SK-N-MC (cell line): ENCODE measurements at regions not wholly inside any gene's neighbourhood (a gene's known extent, or its start where the extent isn't known, plus 50 kb on each side); places are given as distances from the start of the nearest gene placed in this dataset.

ENCODE experiments used
- DNase-seq: peaks from one replicate; pipeline ENCODE4 v3.0.0-alpha.2; 2011; ENCODE audit warnings: low read depth, low spot score
- H3K27ac ChIP-seq: fragments of 200-600 bp; sonication (generic); 2 replicates; pipeline ENCODE4 v1.5.1; 2016; ENCODE audit warnings: mixed run types
- H3K36me3 ChIP-seq: fragments of 200-600 bp; sonication (generic); 2 replicates; pipeline ENCODE4 v1.6.1; 2017; ENCODE audit warnings: antibody characterized with exemption, low read length, mixed read lengths; ENCODE audit not compliant: insufficient read depth
- H3K4me3 ChIP-seq: fragments of 200-600 bp; sonication (generic); 2 replicates; pipeline ENCODE4 v1.5.1; 2016
- H3K9ac ChIP-seq: fragments of 200-600 bp; sonication (generic); 2 replicates; pipeline ENCODE4 v1.8.0; 2017; ENCODE audit warnings: mixed run types, mixed read lengths; ENCODE audit not compliant: insufficient read length
- H3K9me3 ChIP-seq: fragments of 200-600 bp; sonication (generic); 2 replicates; pipeline ENCODE4 v1.6.1; 2017; ENCODE audit warnings: low read depth, mild to moderate bottlenecking, antibody characterized with exemption, low read length, moderate library complexity, mixed read lengths
- EZH2 ChIP-seq: fragments of 200-600 bp; sonication (generic); IDR thresholded peaks from one replicate; pipeline ENCODE4 v1.6.1; 2017; ENCODE audit warnings: antibody characterized with exemption
- FOXP2 ChIP-seq: optimal IDR thresholded peaks from 2 replicates; pipeline ENCODE3; 2011; ENCODE audit warnings: mild to moderate bottlenecking, moderate library complexity; ENCODE audit not compliant: insufficient read depth; ENCODE audit errors: extremely low read length, control extremely low read depth
- POLR2AphosphoS5 ChIP-seq: IDR thresholded peaks from 2 replicates; pipeline ENCODE4 v1.6.1; 2012; ENCODE audit warnings: mild to moderate bottlenecking, low read depth, low read length, borderline replicate concordance

- DNase-seq = no peak
- no peak overlapping the region for H3K9ac ChIP-seq
- H3K9me3 ChIP-seq = no peaks in the 10 kb centered on the region
- TF ChIP-seq POLR2AphosphoS5 (no peak), EZH2 (no peak), FOXP2 (no peak)
- no peak overlapping the region for H3K4me3 ChIP-seq
- no peak overlapping the region for H3K27ac ChIP-seq
- no peaks in the 10 kb centered on the region for H3K36me3 ChIP-seq
These were observed 694.3 kb upstream of the SGCG start for GRCh38 chr13:22486490-22486889.

GRCh38 chr13:22487932-22488331, 692.8 kb upstream of the SGCG start:
- DNase-seq = no peak
- Histone ChIP-seq H3K9me3 (no peaks in the 10 kb centered on the region), H3K27ac (no peak overlapping the region), H3K4me3 (no peak overlapping the region), H3K36me3 (no peaks in the 10 kb centered on the region), H3K9ac (no peak overlapping the region)
- TF ChIP-seq EZH2 = no peak
- TF ChIP-seq POLR2AphosphoS5 = no peak
- no peak for TF ChIP-seq FOXP2

DNA sequence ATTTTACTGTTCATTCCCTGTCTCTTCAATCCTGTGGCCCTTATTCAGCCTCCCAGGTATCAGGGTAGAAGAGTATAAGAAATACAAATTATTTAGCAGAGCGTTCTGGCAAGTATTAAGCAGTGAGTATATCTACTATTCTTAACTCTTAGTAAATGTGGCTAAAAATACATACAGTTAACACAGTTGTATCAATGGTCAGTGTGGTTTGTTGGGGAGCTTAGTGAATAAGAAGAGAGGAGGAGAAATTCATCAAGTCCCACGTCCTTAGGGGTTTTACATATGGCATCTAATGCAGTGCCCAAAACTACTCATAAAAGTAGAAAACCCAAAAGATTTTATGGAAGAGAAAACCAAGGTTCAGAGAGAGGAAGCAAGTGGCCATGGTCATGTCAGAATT, 691.0 kb upstream of the SGCG start:
- Histone ChIP-seq H3K9me3 (no peaks in the 10 kb centered on the region), H3K27ac (no peak overlapping the region), H3K36me3 (no peaks in the 10 kb centered on the region), H3K4me3 (no peak overlapping the region), H3K9ac (no peak overlapping the region)
- no peak for TF ChIP-seq EZH2
- TF ChIP-seq FOXP2 = no peak
- TF ChIP-seq POLR2AphosphoS5 = no peak
- no peak for DNase-seq

DNA sequence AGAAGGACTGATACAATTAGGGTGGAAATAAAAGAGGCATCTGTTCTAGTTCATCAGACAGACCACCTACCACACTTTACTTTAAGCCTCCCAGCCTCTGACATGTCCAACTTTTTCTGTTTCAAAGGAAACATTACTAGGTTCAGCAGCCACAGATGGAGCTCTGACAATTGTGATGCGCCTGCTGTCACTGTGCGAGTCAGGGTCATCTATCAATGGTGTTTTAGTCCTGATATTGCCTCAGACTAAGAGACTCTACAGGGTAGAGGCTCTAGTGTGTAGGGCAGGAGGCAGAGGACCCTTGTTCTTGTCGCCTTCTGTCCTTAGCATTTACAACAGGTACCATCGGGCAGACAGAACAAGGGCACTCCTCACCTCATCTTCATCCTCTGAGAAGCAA, 685.0 kb upstream of the SGCG start:
- no peak overlapping the region for H3K9ac ChIP-seq
- no peaks in the 10 kb centered on the region for H3K9me3 ChIP-seq
- no peak for TF ChIP-seq EZH2
- TF ChIP-seq POLR2AphosphoS5 = no peak
- no peak for TF ChIP-seq FOXP2
- no peaks in the 10 kb centered on the region for H3K36me3 ChIP-seq
- H3K4me3 ChIP-seq = no peak overlapping the region
- H3K27ac ChIP-seq = no peak overlapping the region
- no peak for DNase-seq

DNA sequence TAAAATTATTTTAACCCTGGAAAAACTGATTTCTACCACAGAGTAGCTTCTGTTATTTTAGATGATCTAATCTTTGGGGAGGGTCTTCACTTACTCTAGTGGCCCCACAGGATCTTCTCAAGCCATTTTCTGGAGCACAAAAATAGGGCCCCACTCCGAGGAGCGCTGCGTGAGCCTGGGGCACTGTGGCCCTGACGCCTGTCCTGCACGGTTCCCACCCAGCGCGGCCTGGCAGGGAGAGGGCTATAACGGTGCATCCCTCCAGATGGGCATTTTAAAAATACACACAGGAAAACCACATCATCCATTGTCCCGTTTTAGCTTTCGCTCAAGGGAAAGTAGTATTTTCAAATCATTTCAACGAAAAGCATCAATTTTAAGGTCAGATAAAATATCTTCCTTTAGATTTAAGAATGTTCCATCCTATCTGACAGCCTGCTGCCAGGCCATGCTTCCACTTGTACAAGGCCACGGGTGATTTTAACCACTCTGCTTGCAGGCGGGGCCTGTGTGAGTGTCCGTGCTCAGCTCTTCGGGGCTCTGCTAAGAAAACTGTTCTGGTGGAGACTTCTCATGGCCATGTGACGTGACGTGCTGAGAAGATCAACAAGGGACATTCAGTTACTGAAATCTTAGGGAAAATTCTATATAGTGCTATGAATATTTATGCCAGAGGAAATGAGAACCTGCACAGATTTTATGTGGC, 683.8 kb upstream of the SGCG start:
- H3K9ac ChIP-seq = no peak overlapping the region

DNA sequence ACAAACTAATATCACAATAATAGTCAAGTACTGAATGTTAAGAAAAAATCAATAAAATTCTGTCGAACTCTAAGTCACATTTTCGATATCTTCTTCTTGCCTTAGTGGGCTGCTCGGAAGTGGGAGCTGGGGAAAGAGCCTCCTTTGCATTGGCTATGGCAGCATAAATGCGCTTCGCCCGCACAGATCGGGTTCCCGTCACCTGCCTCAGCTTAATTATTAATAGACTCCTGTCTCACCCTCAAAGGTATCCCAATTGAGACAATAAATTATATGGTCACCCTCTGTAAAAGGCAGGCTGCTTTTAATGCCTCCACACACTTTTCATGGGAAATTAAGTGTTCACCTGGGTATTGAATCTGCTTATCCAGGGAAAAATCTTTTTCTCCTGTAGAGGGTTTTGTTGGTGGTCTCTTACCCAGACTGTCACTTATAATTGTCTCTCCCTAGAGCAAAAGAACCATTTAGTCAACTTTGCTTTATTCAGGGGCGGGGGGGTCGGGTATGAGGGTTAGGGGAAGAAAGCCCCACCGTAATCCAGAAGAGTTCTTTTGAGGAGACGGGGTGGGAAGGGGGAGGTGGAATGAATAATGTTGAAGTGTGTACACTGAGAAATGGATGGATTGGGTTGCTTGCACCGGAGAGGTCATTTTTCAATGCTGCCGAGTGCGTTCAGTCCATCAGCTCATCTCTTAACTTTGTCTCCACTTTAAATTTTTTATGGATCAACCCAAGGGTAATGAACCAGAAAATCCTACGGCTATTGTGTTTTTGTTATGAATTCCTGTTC, 682.6 kb upstream of the SGCG start:
- H3K9me3 ChIP-seq = no peaks in the 10 kb centered on the region
- H3K36me3 ChIP-seq = no peaks in the 10 kb centered on the region
- H3K9ac ChIP-seq = no peak overlapping the region
- H3K4me3 ChIP-seq = no peak overlapping the region
- H3K27ac ChIP-seq = no peak overlapping the region
- TF ChIP-seq POLR2AphosphoS5 (no peak), EZH2 (no peak), FOXP2 (no peak)
- no peak for DNase-seq

More for the DNA sequence above, 683.8 kb upstream of the SGCG start:
- Histone ChIP-seq H3K27ac (no peak overlapping the region), H3K4me3 (no peak overlapping the region), H3K36me3 (no peaks in the 10 kb centered on the region), H3K9me3 (no peaks in the 10 kb centered on the region)
- no peak for DNase-seq
- TF ChIP-seq POLR2AphosphoS5 = no peak
- TF ChIP-seq FOXP2 = no peak
- TF ChIP-seq EZH2 = no peak

DNA sequence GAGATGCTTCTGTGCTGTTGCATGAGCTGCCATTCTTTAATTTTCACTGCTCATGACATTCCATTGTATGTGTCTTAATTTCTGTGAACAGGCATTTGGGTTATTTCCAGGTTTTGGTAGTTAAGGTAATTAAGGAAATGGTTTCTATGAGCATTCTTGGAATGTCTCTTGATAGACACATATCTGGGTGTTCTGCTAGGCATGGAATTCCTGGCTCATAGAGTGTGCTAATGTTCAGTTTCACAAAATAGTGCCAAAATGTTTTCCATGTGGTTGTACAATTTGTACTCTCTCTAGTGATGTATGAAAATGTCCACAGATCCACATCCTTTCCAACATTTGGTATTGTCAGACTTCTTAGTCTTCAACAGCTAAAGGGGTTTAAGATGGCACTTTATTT, 680.9 kb upstream of the SGCG start:
- no peak for DNase-seq
- Histone ChIP-seq H3K9me3 (no peaks in the 10 kb centered on the region), H3K27ac (no peak overlapping the region), H3K9ac (no peak overlapping the region), H3K36me3 (no peaks in the 10 kb centered on the region), H3K4me3 (no peak overlapping the region)
- no peak for TF ChIP-seq FOXP2
- no peak for TF ChIP-seq POLR2AphosphoS5
- TF ChIP-seq EZH2 = no peak

DNA sequence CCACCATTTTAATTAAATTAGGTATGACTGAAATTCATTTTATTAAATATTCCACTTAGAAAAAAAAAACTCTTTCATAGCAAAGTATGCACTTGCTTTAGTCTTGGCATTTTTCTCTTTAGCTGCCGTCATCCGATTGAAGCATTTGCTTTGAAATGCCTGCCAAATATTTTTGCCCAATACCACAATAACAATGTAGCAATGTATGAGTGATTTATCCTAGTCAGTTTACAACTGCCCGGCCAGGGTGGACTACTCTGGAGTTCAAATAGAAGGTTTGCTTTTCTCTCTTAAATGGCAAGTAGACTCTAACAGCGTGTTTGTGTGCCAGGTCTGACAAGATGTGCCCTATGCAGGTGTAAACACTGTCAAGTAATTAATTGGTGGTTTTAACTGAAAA, 675.3 kb upstream of the SGCG start:
- TF ChIP-seq POLR2AphosphoS5 (no peak), EZH2 (no peak), FOXP2 (no peak)
- H3K36me3 ChIP-seq = no peaks in the 10 kb centered on the region
- H3K9ac ChIP-seq = no peak overlapping the region
- no peak overlapping the region for H3K4me3 ChIP-seq
- no peak for DNase-seq
- no peaks in the 10 kb centered on the region for H3K9me3 ChIP-seq
- H3K27ac ChIP-seq = no peak overlapping the region
